GM21825 (cell line): ENCODE measurements at regions not wholly inside any gene's neighbourhood (a gene's known extent, or its start where the extent isn't known, plus 50 kb on each side); places are given as distances from the start of the nearest gene placed in this dataset.

Source experiments
- ATAC-seq: cut with Tn5 transposase; IDR thresholded peaks from one replicate; pipeline ENCODE4 v1.9.1; 2021; ENCODE audit warnings: mild to moderate bottlenecking, moderate library complexity; ENCODE audit not compliant: unreplicated experiment

DNA sequence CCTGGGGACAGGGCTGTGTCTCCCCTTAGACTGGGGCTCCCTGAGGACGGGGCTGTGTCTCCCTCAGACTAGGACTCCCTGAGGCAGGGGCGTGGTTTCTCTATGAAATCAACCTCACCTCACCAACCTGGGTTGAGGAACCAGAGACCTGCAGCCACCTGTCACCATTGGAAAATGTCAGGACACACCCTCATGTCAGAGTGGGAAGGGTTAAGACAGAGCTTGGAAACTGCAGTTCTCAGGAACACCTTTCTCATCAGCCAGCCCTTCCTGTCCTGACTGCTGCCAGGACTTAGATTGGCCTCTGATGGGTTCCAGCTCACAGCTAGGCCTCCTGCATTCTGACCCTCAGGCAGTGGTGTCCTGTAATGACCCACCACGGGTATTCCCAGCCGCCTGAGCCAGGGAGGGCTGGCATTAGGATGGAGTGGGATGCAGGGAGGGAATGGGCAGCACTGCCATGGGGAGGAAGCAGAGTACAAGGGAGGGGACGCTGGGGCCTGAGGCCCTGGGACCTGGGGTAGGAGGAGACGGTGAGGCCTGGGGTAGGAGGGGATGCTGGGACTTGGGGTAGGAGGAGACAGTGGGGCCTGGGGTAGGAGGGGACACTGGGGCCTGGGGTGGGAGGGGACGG lies 76.3 kb downstream of the MRPL14 start:
- no peak for ATAC-seq

DNA sequence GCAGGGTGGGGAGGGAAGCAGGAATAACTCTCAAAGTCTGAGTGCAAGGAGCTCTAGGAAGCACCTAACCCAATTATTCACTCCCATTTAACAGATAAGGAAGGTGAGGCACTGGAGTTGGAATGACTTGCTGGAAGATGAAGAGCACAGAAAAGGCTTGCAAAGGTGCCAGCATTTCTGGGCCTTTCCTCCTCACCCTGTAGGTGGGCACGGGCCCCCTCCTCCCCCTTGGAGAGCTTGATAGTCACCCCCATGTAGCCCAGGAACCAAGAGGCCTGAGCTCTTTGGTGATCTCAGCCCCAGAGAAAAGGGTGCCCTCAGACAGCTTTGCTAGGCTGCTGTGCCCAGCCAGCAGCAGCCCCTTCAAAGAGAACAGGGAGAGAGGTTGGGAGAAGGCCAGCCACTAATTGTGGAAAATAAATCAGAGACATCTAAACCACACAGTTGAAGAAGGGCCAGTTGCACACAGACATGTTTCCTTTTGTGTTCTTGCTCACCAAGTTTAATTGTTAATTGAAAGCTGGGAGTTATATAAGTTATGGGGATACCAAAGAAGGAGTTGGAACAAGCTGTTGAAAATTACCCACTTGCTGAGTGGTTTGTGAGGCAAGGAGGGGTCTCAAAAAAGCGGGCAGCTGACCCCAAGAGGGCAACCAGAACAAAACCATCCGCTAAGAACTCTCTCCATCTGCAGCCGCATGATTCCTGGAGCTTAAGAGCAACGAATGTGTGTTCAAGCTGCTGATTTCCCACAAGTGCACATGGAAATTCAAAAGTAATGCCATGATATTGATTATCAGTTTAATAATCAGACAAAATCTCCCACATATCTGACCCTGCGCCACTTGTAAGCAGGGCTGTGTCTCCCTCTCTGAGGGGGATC lies 77.0 kb downstream of the MRPL14 start:
- no peak for ATAC-seq

DNA sequence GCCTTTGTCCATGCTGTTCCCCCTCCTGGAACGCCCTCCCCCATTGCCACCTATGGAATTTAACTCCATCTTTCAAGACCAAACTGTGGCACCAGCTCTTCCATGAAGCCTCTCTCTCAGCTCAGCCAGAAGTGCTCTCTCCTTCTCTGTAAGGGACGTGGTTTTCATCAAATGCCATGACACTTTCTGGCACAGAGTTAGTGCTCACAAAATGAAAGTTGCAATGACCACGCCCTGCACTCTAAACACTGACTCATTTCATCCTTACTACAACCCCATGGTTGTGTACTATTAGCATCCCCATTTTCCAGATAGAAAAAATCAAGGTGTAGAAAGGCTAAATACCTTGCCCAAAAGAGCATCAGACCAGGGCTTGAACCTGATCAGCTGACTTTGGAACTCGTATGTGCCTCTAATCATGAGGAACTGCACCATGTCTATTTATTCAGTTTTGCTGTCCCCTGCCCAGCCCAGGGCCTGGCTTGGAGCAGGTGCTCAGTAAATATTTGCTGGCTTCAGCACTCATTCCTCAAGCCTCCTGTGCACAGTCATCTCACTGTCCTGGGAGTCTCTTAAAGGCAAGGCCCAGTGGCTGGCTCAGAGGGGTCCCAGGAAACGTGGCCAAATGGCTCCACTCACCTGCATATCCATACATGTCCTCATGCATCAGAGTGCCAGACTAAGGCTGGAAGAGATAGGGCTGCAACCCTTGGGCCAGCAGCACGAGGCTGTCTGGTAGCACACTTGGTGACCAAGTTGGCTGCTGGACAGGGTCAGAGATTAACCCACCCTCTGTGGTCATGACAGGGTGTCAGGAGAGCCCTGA lies 77.9 kb downstream of the MRPL14 start:
- peak; percentile 68 for ATAC-seq

DNA sequence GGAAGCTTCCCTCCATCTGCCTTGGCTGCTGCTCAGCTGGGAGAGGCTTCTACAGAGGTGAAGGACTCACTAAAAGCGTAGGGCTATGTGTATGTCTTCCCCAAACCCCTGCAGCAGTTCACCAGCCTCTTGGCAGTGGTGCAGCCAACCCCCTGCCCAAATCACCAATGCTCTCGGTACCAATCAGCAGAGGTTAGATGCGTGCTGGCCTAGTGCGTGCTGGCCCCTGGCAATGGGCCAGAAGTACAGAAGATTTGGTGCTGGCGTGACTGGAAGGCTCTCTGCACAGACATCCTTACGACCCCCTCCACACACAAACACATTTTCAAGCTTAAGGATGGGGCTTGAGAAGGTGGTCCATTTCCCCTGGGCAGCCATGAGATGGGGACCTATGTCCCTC lies 79.0 kb downstream of the MRPL14 start:
- ATAC-seq, result no peak

DNA sequence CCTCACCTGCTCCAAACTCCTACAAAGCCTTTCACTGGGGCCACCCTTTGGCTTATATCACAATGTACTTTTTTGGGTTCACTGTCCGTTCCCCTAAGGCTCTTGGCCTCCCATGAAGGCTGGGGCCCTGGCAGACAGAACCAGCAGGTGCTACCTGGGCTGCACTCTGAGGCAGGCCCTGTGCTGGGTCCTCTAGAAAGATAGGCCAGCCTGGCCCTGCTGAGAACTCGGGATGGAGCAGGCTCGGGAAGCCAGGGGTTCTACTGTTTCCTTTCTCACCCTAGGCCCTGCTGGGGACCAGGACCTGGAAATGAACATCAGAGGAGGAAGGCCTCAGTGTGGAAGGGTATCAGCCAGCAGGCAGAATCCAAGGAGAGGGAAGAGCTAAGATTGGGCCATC lies 79.5 kb downstream of the MRPL14 start:
- ATAC-seq, result no peak

DNA sequence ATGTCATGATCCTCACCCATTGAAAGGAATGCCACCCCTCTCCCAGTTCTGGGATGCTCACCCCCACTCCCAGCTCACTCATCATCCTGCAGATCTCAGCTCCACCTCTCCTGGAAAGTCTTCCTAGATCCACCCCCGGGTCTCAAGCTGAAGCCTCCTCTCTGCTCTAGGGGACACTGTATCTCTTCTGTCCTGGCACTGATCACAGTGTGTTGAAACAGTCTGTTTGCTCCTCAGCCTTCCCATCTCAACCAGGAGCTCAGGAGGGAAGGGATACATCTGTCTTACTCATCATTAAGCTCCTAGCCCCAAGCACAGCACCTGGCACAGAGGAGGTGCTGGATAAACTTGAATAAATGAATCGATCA lies 80.1 kb downstream of the MRPL14 start:
- ATAC-seq, result no peak

DNA sequence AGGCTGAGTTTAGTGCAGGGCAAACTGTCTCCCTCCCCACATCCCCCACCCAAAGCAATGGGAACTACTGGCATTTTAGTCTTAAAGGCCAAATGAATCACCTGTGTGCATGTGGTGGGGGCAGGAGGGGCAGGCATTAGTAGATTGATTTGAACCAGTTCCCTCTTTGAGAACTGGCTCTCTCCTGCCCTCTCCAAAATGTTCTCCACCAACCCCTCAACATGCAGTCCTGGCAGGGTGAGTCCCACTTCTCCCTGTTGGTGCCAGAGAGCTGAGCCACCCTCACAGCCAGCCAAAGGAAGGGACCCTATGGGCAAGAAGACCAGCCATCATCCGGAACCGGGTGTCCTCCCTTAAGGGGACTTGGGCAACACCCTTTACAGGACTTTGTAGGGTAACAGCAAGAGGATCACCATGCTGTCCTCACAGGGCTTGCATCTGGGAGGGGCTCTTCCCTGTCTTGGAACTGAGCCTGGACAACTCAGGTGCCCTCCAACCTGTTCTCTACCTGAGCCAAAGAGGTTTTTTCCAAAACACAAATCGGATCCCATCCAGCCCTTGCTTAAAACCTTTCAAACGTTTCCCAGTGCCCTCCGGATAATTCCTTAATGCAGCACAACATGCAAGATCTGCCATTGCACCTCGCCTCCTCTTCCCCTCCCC lies 80.6 kb downstream of the MRPL14 start:
- no peak for ATAC-seq

DNA sequence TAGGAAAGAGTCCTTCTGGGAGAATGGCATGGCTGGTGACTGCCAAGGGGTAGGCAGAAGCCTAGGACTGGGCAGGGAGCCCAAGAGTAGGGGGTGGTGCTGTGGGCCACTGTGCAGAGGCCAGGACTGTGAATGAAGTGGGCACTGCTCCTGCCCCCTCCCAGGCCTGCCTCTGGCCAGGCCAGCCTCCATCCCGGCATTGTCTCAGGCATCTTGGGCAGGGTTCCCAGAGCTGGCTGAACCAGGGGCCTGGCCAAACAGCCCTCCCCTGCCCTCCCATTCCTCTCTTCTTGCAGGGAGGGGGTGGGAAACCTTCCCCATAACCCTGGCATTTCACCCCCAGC lies 81.6 kb downstream of the MRPL14 start:
- ATAC-seq, result no peak

DNA sequence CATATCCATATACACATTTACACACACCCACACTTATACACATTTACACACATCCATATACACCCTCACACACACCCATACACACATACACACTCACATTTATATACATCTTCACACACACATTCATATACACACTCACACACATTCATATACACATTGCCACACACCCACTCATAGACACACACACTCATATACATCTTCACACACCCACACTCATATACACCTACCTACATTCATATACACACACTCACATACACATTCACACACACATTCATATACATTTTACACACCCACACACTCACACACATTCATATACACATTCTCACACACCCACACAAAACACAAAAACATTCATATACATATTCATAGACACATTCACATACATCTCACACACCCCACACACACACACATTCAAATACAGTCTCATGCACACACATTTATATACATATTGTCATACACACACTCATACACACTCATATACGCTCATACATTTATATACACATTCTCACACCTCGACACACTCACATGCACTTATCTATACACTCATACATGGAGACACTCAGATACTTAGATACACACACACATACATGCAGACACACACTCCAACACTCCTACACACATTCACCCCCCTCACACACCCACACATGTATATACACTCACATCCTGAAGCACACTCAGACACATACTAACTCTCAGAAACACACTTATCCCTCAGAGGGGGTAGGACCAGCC lies 82.1 kb downstream of the MRPL14 start:
- ATAC-seq, result no peak

DNA sequence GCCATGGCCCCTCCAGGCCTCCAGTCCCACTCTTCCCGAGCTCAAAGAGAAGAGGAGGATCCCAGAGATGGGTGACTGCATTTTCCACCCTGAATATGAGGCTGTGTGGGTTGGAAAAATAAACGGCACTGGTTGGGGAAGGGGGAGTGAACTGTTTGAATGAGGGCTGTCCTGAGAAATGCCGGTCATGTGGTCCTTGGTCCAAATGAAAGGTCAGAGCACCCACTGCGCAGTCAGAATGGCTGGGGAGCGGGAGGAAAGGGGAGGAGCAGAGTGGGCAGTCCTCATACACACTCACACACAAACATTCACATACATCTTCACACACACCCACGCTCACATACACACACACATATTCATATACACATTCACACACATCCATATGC lies 83.1 kb downstream of the MRPL14 start:
- no peak for ATAC-seq

DNA sequence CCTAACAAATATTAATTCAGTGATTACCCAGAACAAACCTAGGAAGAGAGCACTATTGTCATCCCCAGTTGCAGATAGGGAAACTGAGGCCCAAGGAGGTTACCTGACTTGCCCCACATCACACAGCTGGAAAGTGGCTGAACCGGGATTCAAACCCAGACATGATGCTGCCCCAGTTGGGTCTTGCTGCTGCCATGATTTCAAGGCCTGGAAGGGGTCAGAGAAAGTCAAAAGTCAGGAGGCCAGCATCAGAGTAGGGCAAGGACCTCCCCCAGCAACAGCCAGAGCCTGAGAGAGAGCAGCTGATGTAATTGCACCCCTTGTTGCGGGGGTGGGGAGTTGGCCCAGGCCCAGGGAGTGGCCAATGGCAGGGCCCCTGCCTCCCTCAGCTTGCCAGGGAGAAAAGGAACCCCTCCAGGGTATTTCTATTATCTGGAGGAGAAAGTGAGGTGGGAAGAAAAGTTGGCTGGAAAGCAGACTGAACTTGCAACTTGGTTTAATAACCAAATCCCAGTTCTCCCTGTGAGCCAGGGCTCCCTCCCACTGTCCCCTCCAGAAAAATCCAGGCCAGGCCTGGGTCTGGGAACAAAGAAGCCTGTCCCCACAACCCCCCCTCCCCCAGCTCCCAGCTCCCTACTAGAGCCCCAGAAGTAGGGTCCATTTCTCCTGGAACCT lies 83.6 kb downstream of the MRPL14 start:
- no peak for ATAC-seq

DNA sequence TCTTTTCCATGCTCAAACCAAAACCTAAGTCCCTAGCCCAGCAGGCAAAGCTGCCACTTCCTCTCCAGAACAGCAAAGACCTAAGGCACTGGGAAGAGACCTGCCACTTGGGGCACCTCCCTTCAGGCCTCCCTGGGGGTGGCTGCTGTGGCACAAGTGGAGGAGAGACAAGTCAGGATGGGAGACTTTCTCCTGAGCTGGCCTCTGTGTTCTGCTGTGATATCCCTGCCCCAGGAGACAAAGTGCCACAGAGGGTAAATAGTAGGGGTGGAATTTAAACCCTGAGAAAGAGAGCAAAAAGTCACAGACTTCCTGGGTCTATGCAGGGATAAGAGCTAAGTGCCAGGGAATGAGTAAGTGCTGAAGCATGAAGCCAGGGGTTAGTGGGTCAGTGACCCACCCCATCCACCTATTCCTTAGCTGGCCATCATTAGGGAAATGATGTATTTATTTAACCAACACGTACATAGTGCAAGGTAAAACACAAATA lies 84.2 kb downstream of the MRPL14 start:
- ATAC-seq, result no peak

DNA sequence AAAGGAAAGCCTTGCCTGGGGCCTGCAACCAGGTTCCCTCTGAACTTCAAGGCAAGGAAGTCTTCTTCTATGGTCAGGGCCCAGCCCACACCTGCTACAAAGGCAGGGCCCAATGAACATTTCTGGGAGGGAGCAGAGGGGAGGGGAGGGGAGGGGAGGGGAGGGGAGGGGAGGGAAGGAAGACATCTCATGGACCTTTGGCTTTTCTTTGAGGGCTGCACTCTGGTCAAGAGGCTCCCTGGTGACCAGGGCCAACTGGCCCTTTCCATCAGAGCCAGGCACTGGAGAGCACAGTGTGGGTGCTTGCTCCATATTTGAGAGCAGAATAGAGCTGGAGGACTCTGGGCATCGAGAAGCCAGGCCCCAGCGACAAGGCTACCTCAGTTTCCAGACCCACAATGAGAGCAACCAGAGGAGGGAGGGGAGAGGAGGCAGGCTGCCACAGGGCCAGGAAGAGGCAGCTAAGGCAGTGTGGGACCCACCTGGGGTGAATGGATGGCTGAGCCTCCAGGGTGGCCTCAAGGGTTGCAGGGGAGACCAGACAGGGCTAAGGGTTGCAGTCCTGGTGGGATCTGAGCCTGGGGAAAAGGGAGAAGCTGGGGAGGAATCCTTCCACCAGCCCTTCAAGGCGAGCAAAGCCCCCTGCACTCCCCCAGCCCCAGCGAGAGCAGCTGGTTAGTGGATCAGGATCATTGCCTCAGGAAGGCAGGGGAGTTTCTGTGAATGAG lies 84.8 kb downstream of the MRPL14 start:
- no peak for ATAC-seq

DNA sequence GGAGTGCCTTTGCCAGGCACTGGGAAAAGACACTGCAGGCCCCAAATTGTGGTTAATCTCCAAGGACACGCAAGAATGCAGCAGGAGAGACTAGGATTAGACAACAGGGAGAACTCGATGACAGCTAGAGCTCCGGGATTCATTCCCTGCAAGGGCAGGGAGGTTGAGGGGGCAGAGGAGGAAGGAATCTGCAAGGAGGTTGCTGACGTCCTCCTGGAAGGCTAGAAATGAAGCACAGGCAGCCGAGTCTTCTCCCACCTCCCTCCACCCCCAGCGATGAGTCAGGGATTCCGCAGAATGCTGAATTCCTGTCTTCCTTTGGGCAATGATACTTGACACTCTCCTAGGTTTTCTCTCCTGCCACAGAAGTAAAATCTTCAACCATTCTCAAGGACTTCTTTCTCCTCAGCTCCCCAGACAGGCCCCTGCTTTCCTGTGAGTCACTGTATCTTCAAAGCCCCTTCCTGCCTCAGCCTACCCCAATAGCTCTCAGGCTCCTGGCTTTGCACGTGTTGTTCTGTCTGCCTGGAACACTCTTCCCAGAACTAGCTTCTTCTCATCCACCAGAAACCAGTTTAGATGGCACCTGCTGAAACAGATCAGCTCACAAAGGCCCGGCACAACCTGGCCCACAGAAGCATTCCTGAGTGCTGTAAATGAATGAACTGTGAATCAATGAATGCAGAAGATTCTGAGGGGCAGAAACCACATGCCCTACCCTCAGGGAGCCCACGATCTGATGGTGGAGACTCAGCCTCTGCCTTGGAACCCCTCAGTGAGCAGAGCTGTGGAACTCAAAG lies 85.6 kb downstream of the MRPL14 start:
- ATAC-seq, result no peak

DNA sequence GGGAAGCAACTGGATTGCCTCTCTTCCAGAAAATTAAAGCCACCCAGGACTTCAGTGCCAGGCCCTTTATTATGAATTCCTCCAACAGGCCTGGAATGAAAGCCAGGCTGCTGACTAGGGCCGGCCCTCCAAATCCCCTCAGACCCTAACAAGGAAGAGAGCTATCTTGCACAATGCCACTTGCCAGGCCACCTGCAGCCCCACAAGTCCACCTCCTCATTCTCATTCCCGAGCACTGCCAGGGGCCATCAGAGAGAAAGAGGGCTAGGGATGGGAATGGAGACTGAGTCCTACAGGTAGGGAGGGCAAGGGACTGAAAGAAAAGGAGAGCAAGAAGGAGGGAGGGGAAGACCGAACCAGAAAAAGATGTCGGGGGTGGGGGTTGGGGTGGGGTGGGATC lies 86.5 kb downstream of the MRPL14 start:
- ATAC-seq, result no peak

DNA sequence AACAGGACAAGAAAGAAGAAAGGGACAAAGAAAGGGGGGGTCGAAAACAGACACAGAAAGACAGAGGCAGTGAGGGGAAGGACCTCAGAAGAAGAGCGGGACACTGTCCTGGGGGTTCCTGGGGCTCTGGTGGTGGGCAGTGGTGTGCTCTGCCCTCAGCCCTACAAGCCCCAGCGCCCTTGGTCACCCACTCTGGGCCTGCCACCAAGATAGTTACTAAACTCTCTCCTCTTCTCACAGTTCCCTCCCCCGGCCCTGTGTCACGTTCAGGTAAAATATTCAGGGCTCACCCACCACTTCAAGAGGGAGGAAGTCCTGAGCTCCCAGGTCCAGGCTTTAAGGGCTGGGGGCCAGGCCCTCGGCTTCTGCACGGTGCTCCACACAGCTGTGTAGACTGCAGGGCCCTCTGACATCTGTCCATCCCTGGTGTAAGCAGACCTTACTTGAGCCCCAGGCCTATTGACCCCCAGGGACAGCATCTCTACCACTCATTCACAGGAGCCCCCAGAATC lies 87.4 kb downstream of the MRPL14 start:
- ATAC-seq, result no peak

DNA sequence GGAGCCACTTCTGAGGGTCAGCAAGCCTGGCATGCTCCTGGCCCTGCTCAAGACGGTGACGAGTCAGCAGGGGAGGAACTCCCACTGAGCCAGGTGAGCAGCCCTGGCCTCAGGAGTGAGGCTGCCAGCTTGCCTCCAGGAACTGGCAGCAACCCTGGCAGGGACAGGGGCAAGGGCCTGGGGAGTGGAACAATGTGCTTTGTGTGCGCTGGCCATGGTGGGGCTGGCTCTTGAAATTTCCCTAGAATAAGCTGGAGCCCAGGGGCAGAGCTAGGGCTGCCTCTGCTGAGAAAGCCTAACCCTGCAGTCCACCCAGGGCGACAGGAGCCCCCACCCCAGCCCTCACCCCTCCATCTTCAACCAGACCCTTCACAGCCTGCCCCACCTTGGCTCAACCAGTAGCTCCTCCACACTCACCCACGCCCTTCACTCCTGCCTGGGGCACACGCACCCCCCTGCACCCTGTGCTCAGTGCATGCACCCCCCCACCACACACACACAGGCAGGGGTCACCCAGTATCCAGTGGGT lies 88.0 kb downstream of the MRPL14 start:
- ATAC-seq, result no peak

DNA sequence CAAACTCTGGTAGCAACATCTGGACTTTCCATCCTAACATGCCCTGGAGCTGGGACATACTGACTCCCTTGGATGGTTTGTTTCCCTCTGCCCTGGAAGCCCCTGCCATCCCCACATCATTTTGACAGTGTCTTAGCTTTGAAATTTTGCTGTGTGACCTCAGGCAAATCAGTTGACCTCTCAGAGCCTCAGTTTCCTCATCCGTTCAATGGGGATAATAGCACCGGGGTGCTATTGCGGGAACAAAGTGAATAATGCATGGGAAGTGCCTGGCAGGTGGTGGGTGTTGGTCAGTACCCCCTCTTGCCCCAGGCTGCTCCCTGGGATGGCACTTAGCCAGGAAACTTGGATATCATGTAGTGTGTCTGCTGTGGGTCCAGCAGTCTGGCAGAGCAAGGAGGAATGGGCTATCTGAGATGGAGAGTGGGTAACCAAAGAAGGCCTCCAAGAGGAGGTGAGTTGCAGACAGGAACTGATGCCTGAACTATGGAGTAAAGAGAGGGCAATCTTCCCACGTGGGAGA lies 88.6 kb downstream of the MRPL14 start:
- ATAC-seq, result no peak
